C4-2B (cell line): ENCODE measurements at regions not wholly inside any gene's neighbourhood (a gene's known extent, or its start where the extent isn't known, plus 50 kb on each side); places are given as distances from the start of the nearest gene placed in this dataset.

Experiments used
- H3K27ac ChIP-seq: fragments of 450-650 bp; 2 replicates; pipeline ENCODE4 v1.5.1; 2017
- CTCF ChIP-seq: fragments of 450-650 bp; conservative IDR thresholded peaks from 2 replicates; pipeline ENCODE4 v1.5.1; 2017; ENCODE audit warnings: mild to moderate bottlenecking
- ZFX ChIP-seq: fragments of 450-650 bp; IDR thresholded peaks from 2 replicates; pipeline ENCODE4 v1.6.1; 2017

GRCh38 chr4:14700083-14700482, 302.2 kb upstream of the CPEB2 start:
- TF ChIP-seq CTCF = no peak
- no peak for TF ChIP-seq ZFX
- no peak overlapping the region for H3K27ac ChIP-seq

- TF ChIP-seq ZFX = no peak
- TF ChIP-seq CTCF = no peak
- no peak overlapping the region for H3K27ac ChIP-seq
These were observed 301.7 kb upstream of the CPEB2 start for GRCh38 chr4:14700544-14700943.

- no peak for TF ChIP-seq CTCF
- TF ChIP-seq ZFX = no peak
- no peak overlapping the region for H3K27ac ChIP-seq
These were observed 300.9 kb upstream of the CPEB2 start for GRCh38 chr4:14701389-14701788.

- no peak overlapping the region for H3K27ac ChIP-seq
- TF ChIP-seq ZFX (no peak), CTCF (no peak)
These were observed 300.4 kb upstream of the CPEB2 start for GRCh38 chr4:14701896-14702295.

GRCh38 chr4:14708574-14708973, 293.7 kb upstream of the CPEB2 start:
- H3K27ac ChIP-seq = no peak overlapping the region
- TF ChIP-seq CTCF (no peak), ZFX (no peak)

GRCh38 chr4:14711259-14711658, 291.0 kb upstream of the CPEB2 start:
- H3K27ac ChIP-seq = no peak overlapping the region
- no peak for TF ChIP-seq CTCF
- TF ChIP-seq ZFX = no peak

- TF ChIP-seq CTCF (no peak), ZFX (no peak)
- H3K27ac ChIP-seq = no peak overlapping the region
These were observed 285.6 kb upstream of the CPEB2 start for GRCh38 chr4:14716691-14717090.
